ENCODE measurements at regions not wholly inside any gene's neighbourhood (a gene's known extent, or its start where the extent isn't known, plus 50 kb on each side); places are given as distances from the start of the nearest gene placed in this dataset.

DNA sequence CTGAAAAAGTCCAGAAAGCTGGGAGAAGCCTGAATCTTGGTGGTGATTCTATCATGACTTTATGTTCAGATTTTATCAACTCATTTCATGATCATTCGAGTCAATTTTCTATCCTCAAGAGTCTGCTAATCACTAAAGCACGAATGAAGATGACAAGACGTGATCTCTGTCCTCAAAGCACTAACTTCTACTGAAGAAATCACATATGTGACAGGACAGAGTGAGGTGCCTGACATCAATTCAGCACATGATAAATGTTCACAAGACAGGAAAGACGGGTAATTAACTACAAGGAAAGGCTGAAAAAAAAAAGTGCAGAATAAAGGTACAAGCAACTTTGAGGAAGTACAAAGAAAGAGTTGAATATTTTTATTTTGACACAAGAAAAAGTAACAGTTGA lies 487.1 kb downstream of the EFNB2 start:
- no peak for DNase-seq (ENCODE audit: low read depth)
- TF ChIP-seq, protein P1, sequence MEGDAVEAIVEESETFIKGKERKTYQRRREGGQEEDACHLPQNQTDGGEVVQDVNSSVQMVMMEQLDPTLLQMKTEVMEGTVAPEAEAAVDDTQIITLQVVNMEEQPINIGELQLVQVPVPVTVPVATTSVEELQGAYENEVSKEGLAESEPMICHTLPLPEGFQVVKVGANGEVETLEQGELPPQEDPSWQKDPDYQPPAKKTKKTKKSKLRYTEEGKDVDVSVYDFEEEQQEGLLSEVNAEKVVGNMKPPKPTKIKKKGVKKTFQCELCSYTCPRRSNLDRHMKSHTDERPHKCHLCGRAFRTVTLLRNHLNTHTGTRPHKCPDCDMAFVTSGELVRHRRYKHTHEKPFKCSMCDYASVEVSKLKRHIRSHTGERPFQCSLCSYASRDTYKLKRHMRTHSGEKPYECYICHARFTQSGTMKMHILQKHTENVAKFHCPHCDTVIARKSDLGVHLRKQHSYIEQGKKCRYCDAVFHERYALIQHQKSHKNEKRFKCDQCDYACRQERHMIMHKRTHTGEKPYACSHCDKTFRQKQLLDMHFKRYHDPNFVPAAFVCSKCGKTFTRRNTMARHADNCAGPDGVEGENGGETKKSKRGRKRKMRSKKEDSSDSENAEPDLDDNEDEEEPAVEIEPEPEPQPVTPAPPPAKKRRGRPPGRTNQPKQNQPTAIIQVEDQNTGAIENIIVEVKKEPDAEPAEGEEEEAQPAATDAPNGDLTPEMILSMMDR (IDR thresholded peaks at IDR 0.05; ENCODE audit: insufficient read depth, low read depth, low read length), result no peak
- Histone ChIP-seq H3K27me3 (ENCODE audit: control insufficient read depth, insufficient read depth, low read length) (no peaks in the 10 kb centered on the region), H3K36me3 (ENCODE audit: control insufficient read depth, insufficient read depth, low read length) (no peaks in the 10 kb centered on the region), H3K4me3 (ENCODE audit: low read depth, low read length) (no peak overlapping the region)
- ChIA-PET CTCF (interaction anchor here (1.2 to 2.5 kb wide), 2 partner anchors 10 to 17 kb away, joined by 3 to 8 read pairs; no protein-coding TSS in a partner anchor), POLR2A (no interaction called here)

DNA sequence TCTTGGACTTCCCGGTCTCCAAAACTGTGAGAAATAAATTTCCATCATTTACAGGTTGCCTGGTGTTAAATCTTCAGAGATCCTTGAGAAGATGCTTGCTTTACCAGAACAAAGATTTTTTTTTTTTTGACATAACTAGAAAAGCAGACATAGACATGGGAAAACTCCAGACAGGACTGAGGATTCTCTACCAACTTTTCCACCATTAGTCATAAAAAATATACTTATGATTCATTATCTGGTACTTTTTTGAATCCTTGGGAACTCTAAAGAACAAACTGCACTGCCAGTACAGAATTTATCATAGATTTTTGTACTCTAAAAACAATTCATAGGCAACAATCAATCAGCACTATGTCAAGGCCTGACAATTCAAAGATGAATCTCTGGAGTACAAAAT lies 487.6 kb downstream of the EFNB2 start:
- Histone ChIP-seq H3K27me3 (ENCODE audit: control insufficient read depth, insufficient read depth, low read length) (no peaks in the 10 kb centered on the region), H3K4me3 (ENCODE audit: low read depth, low read length) (no peak overlapping the region), H3K36me3 (ENCODE audit: control insufficient read depth, insufficient read depth, low read length) (no peaks in the 10 kb centered on the region)
- ChIA-PET CTCF (no interaction called here), POLR2A (no interaction called here)
- TF ChIP-seq, protein P1 (IDR thresholded peaks at IDR 0.05; ENCODE audit: insufficient read depth, low read depth, low read length), result no peak
- no peak for DNase-seq (ENCODE audit: low read depth)

DNA sequence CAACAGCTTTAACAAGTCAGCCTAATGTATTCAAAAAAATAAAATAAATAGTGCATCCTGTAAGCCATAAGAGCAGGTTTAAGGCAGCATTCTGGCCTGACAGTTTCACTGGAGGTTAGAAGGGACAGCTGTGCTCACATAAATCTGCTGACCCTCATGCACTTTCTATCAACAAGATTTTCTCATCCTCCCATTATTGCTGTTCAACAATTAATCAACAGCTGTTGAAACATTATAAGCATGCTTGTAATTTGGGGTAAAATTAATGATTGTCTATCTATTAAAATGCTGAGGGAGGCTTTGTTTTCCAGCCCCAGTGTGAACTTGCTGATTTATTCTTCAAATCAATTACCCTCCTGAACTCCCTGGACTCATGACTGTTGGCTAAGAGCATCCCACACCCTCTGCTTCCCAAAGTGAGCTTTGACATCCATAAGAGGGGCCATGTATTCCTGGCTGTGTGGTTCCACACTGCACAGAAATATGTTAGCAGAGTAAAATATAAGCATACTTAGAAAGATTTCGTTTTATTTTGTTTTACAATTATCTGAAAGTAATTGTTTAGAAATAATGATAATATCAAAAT lies 492.4 kb downstream of the EFNB2 start:
- ChIA-PET POLR2A (no interaction called here), CTCF (no interaction called here)
- no peaks in the 10 kb centered on the region for H3K36me3 ChIP-seq (ENCODE audit: control insufficient read depth, insufficient read depth, low read length)
- no peaks in the 10 kb centered on the region for H3K27me3 ChIP-seq (ENCODE audit: control insufficient read depth, insufficient read depth, low read length)
- H3K4me3 ChIP-seq (ENCODE audit: low read depth, low read length), result no peak overlapping the region
- TF ChIP-seq, protein P1 (IDR thresholded peaks at IDR 0.05; ENCODE audit: insufficient read depth, low read depth, low read length), result no peak
- no peak for DNase-seq (ENCODE audit: low read depth)

DNA sequence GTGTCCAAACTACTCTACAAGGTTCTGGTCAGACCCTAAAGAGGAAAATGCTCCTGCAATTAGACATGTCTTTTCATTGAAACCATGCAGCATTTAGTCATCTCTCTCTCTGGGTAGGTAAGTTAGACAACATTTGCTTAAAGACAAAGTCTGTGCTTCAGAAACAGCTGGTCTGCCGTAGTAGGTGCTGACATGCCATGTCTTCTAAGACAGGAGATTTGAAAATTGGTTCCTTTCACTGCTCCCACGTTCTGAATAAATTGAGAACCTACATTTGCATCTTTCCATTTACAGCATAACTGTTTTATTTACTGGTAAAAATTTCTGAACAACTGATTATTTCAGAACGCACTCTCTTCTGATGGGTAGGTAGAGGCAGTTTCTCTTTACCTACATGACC lies 494.0 kb downstream of the EFNB2 start:
- DNase-seq (ENCODE audit: low read depth), result no peak
- CTCF ChIA-PET, result no interaction called here
- POLR2A ChIA-PET, result no interaction called here
- no peak overlapping the region for H3K4me3 ChIP-seq (ENCODE audit: low read depth, low read length)
- no peaks in the 10 kb centered on the region for H3K36me3 ChIP-seq (ENCODE audit: control insufficient read depth, insufficient read depth, low read length)
- TF ChIP-seq, protein P1 (IDR thresholded peaks at IDR 0.05; ENCODE audit: insufficient read depth, low read depth, low read length), result no peak
- H3K27me3 ChIP-seq (ENCODE audit: control insufficient read depth, insufficient read depth, low read length), result no peaks in the 10 kb centered on the region

DNA sequence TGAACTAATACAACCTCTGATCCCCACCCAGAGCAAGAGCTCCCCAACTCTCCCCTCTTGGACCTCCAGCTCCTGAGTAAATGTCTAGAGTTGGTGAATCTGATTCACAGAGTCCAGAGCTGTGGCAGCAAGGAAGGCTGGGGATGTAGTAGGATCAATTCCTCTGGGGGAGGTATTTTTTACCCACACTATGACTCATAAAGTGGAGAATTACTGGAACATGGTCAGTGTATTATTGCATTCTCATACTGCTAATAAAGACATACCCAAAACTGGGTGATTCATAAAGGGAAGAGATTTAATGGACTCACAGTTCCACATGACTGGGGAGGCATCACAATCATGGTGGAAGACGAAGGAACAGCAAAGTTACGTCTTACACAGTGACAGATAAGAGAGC lies 496.7 kb downstream of the EFNB2 start:
- ChIA-PET POLR2A (no interaction called here), CTCF (interaction anchor here (1.4 kb wide), 1 partner anchor 9 kb away, joined by 5 read pairs; no protein-coding TSS in a partner anchor)
- Histone ChIP-seq H3K36me3 (ENCODE audit: control insufficient read depth, insufficient read depth, low read length) (no peaks in the 10 kb centered on the region), H3K4me3 (ENCODE audit: low read depth, low read length) (no peak overlapping the region), H3K27me3 (ENCODE audit: control insufficient read depth, insufficient read depth, low read length) (no peaks in the 10 kb centered on the region)
- TF ChIP-seq, protein P1 (IDR thresholded peaks at IDR 0.05; ENCODE audit: insufficient read depth, low read depth, low read length), result no peak
- DNase-seq (ENCODE audit: low read depth), result peak; percentile 59

Measured in BJ (cell line).